Neural progenitor cell (in vitro differentiated cells): ENCODE measurements at regions not wholly inside any gene's neighbourhood (a gene's known extent, or its start where the extent isn't known, plus 50 kb on each side); places are given as distances from the start of the nearest gene placed in this dataset.

Source experiments
- DNase-seq: peaks from one replicate; pipeline ENCODE4 v3.0.0-alpha.2; 2016; ENCODE audit warnings: low spot score
- H2AFZ ChIP-seq: fragments of 200-600 bp; sonication (generic); replicated peaks from 2 replicates; pipeline ENCODE4 v1.6.1; 2016; ENCODE audit warnings: antibody characterized with exemption
- H3F3A ChIP-seq: fragments of 200-600 bp; sonication (generic); 2 replicates; pipeline ENCODE4 v1.6.1; 2016; ENCODE audit warnings: antibody characterized with exemption, low read depth
- H3K27ac ChIP-seq: fragments of 200-600 bp; sonication (generic); 2 replicates; pipeline ENCODE4 v1.5.1; 2016; ENCODE audit warnings: mild to moderate bottlenecking
- H3K27me3 ChIP-seq: fragments of 200-600 bp; sonication (generic); 2 replicates; pipeline ENCODE4 v1.6.1; 2016; ENCODE audit warnings: mild to moderate bottlenecking, moderate library complexity
- H3K36me3 ChIP-seq: fragments of 200-600 bp; sonication (generic); 2 replicates; pipeline ENCODE4 v1.5.1; 2016
- H3K4me1 ChIP-seq: fragments of 200-600 bp; sonication (generic); 2 replicates; pipeline ENCODE4 v1.6.1; 2016; ENCODE audit warnings: mixed run types
- H3K4me2 ChIP-seq: fragments of 200-600 bp; sonication (generic); 2 replicates; pipeline ENCODE4 v1.6.1; 2016
- H3K4me3 ChIP-seq: fragments of 200-600 bp; sonication (generic); 2 replicates; pipeline ENCODE4 v1.5.1; 2016
- H3K79me2 ChIP-seq: fragments of 200-600 bp; sonication (generic); 2 replicates; pipeline ENCODE4 v1.6.1; 2016; ENCODE audit warnings: low read depth
- H3K9ac ChIP-seq: fragments of 200-600 bp; sonication (generic); 2 replicates; pipeline ENCODE4 v1.6.1; 2016
- H3K9me3 ChIP-seq: fragments of 200-600 bp; sonication (generic); 2 replicates; pipeline ENCODE4 v1.5.1; 2016; ENCODE audit warnings: low read depth
- H4K20me1 ChIP-seq: fragments of 200-600 bp; sonication (generic); 2 replicates; pipeline ENCODE4 v1.6.1; 2016; ENCODE audit warnings: low read depth
- H3K27ac Mint-ChIP-seq: 3 replicates; pipeline ENCODE4 v1.8.0; 2021; ENCODE audit warnings: mixed read lengths
- H3K27me3 Mint-ChIP-seq: 2 replicates; pipeline ENCODE4 v1.8.0; 2022; ENCODE audit warnings: low read depth, mild to moderate bottlenecking, inconsistent platforms, moderate library complexity, mixed read lengths; ENCODE audit not compliant: insufficient read depth
- H3K36me3 Mint-ChIP-seq: 3 replicates; pipeline ENCODE4 v1.8.0; 2021; ENCODE audit warnings: mixed read lengths
- H3K4me1 Mint-ChIP-seq: 3 replicates; pipeline ENCODE4 v1.8.0; 2021; ENCODE audit warnings: mixed read lengths
- H3K4me3 Mint-ChIP-seq: 3 replicates; pipeline ENCODE4 v1.8.0; 2021; ENCODE audit warnings: mild to moderate bottlenecking, moderate library complexity, mixed read lengths
- H3K9me3 Mint-ChIP-seq: 3 replicates; pipeline ENCODE4 v1.8.0; 2020; ENCODE audit warnings: mixed read lengths
- EZH2 ChIP-seq: fragments of 200-600 bp; sonication (generic); IDR thresholded peaks from 2 replicates; pipeline ENCODE4 v1.6.1; 2017; ENCODE audit warnings: antibody characterized with exemption, mild to moderate bottlenecking, moderate library complexity
- EZH2phosphoT487 ChIP-seq: fragments of 200-600 bp; sonication (generic); IDR thresholded peaks from 2 replicates; pipeline ENCODE4 v1.6.1; 2017; ENCODE audit warnings: antibody characterized with exemption
- TF ChIP-seq, protein P1 (sequence below): fragments of 200-600 bp; sonication (generic); IDR thresholded peaks from 2 replicates; pipeline ENCODE4 v1.5.1; 2017; ENCODE audit warnings: antibody characterized with exemption, mild to moderate bottlenecking

DNA sequence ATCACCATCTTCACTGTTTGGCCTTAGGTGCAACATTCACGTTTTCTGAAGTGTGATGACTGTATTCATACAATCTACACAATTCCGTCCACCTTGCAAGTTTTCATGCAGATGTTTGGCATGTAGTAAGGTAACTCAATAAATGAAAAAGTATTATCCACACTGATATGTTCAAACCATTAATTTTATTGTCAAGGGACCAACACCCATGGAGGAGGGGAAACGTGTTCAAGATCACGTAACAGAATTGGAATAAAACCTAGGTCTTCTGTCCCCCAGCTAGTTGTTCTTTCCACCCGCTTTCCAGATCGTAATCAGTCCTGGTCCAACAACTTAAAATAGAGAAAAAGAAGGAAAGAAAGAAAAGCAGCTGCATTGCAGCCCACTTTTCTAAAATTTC lies 560.4 kb upstream of the MCTP2 start:
- no peak overlapping the region for H3K27ac ChIP-seq
- Mint-ChIP-seq H3K4me1 (no peaks in the 10 kb centered on the region), H3K27ac (no peak overlapping the region), H3K36me3 (peaks cover 19% of the 10 kb centered on the region), H3K27me3 (no peaks in the 10 kb centered on the region), H3K9me3 (peaks cover 14% of the 10 kb centered on the region), H3K4me3 (no peak overlapping the region)
- no peak for DNase-seq
- H3K4me3 ChIP-seq = no peak overlapping the region
- no peaks in the 10 kb centered on the region for H4K20me1 ChIP-seq
- H3K4me1 ChIP-seq = no peaks in the 10 kb centered on the region
- no peaks in the 10 kb centered on the region for H3K9me3 ChIP-seq
- no peak overlapping the region for H3K9ac ChIP-seq
- TF ChIP-seq, protein P1, sequence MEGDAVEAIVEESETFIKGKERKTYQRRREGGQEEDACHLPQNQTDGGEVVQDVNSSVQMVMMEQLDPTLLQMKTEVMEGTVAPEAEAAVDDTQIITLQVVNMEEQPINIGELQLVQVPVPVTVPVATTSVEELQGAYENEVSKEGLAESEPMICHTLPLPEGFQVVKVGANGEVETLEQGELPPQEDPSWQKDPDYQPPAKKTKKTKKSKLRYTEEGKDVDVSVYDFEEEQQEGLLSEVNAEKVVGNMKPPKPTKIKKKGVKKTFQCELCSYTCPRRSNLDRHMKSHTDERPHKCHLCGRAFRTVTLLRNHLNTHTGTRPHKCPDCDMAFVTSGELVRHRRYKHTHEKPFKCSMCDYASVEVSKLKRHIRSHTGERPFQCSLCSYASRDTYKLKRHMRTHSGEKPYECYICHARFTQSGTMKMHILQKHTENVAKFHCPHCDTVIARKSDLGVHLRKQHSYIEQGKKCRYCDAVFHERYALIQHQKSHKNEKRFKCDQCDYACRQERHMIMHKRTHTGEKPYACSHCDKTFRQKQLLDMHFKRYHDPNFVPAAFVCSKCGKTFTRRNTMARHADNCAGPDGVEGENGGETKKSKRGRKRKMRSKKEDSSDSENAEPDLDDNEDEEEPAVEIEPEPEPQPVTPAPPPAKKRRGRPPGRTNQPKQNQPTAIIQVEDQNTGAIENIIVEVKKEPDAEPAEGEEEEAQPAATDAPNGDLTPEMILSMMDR = no peak
- TF ChIP-seq EZH2 (no peak), EZH2phosphoT487 (no peak)
- H3K36me3 ChIP-seq = peaks cover 6% of the 10 kb centered on the region
- H3K27me3 ChIP-seq = no peaks in the 10 kb centered on the region
- no peak overlapping the region for H3K4me2 ChIP-seq
- no peaks in the 10 kb centered on the region for H3F3A ChIP-seq
- H3K79me2 ChIP-seq = no peaks in the 10 kb centered on the region
- H2AFZ ChIP-seq = no peak overlapping the region

DNA sequence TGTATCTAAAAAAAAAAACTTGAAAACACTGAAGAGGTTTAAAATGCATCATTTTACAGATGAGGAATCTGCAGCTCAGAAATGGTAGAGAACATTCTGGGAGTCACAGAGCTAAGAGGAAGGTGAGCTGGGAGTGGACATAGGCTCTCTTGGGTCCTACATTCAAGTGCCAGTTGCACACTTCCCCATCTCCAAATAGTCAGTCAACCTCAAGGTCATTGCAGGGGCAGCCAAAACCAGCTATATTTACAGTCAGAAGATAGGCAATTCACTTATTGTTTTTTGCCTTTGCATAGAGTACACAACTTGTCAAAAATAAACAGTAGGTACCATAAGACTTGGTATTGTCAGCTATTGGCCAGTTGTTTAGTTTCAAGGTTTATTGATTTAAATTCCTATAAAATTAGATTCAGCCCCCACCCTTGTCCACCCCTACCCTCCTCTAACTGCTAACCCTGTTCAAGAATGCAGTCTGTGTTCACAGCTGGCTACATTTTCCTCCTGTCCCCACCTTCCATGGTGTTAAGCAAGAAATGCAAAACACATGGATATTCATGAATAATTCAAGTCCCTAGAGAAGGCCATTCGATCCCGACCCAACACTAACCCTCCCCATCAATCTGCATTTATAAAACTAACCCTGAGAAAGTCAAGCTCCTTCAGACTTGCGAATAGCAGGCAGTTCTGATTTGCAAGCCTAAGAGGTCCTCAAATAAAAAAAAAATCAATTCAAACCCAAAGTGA lies 567.0 kb upstream of the MCTP2 start:
- no peak overlapping the region for H3K4me3 Mint-ChIP-seq
- no peak overlapping the region for H2AFZ ChIP-seq
- H3K4me2 ChIP-seq = no peak overlapping the region

DNA sequence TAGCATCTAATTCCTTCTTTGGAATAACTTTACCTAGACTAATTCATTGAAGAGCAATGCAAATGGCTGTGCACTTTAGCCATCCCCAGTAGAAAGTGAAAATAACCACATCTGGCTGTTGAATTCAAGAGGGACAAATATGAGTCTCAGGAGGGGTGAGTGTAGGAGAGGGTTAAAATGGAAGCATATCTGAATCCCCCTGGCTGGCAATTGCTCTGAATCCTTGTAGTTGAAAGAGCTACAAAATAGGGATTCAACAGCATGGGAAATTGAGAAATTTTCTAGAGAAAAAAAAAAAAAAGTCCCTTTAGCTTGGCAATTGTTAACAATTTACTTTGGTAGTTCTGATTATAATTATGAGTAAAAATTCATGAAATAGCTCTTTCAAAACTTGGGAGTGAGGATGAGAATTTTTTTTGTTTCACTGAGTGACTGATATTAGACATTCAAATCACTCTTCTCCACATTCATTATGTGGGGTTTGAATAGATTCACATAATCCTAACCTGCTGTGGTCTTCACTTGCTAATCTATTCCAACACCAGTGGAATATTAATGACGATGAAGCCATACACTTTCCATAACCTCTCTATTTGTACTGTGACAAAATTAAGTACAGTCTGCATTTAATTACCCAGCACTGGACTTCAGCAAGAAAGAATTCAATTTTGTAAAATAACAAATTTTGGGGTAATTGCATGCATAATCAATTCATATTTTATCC lies 569.0 kb upstream of the MCTP2 start:
- Histone ChIP-seq H3K36me3 (no peaks in the 10 kb centered on the region), H3K9ac (no peak overlapping the region), H3K79me2 (no peaks in the 10 kb centered on the region), H2AFZ (no peak overlapping the region), H3K27me3 (no peaks in the 10 kb centered on the region), H3K9me3 (no peaks in the 10 kb centered on the region), H3K27ac (no peak overlapping the region), H3K4me1 (peaks cover 20% of the 10 kb centered on the region), H4K20me1 (no peaks in the 10 kb centered on the region), H3F3A (peaks cover 6% of the 10 kb centered on the region), H3K4me2 (no peak overlapping the region), H3K4me3 (no peak overlapping the region)
- peak overlapping the region; percentile 9 for H3K27ac Mint-ChIP-seq
- DNase-seq = no peak
- H3K4me1 Mint-ChIP-seq = peaks cover 23% of the 10 kb centered on the region
- H3K9me3 Mint-ChIP-seq = no peaks in the 10 kb centered on the region
- TF ChIP-seq EZH2phosphoT487 = no peak
- TF ChIP-seq, protein P1 = no peak
- TF ChIP-seq EZH2 = no peak
- no peaks in the 10 kb centered on the region for H3K27me3 Mint-ChIP-seq
- no peak overlapping the region for H3K4me3 Mint-ChIP-seq
- H3K36me3 Mint-ChIP-seq = peaks cover 4% of the 10 kb centered on the region

More for the DNA sequence above, 567.0 kb upstream of the MCTP2 start:
- no peaks in the 10 kb centered on the region for H3K9me3 Mint-ChIP-seq
- Histone ChIP-seq H3F3A (peaks cover 6% of the 10 kb centered on the region), H3K27ac (no peak overlapping the region), H3K79me2 (no peaks in the 10 kb centered on the region), H3K9me3 (no peaks in the 10 kb centered on the region), H3K9ac (no peak overlapping the region), H3K27me3 (no peaks in the 10 kb centered on the region), H4K20me1 (no peaks in the 10 kb centered on the region), H3K36me3 (peaks cover 6% of the 10 kb centered on the region), H3K4me1 (peaks cover 20% of the 10 kb centered on the region), H3K4me3 (no peak overlapping the region)
- peaks cover 23% of the 10 kb centered on the region for H3K4me1 Mint-ChIP-seq
- TF ChIP-seq, protein P1 = no peak
- TF ChIP-seq EZH2phosphoT487 = no peak
- no peak for TF ChIP-seq EZH2
- peaks cover 1% of the 10 kb centered on the region for H3K36me3 Mint-ChIP-seq
- DNase-seq = no peak
- no peaks in the 10 kb centered on the region for H3K27me3 Mint-ChIP-seq
- peak overlapping the region; percentile 8 for H3K27ac Mint-ChIP-seq
